Transverse colon (tissue), 3 donors: ENCODE measurements at regions not wholly inside any gene's neighbourhood (a gene's known extent, or its start where the extent isn't known, plus 50 kb on each side); places are given as distances from the start of the nearest gene placed in this dataset.

Source experiments
- CTCF ChIP-seq, 5 experiments: fragments of 200-600 bp in 3 of 5; fragments of 450-650 bp in 2 of 5; sonication (generic) in 3 of 5; IDR thresholded peaks; 1 replicate in 2 of 5; 2 replicates in 3 of 5; pipeline ENCODE4 v1.5.1; 2016 to 2017; ENCODE audit warnings: antibody characterized with exemption in 5 of 5, inconsistent platforms in 3 of 5, mild to moderate bottlenecking in 2 of 5, moderate library complexity in 1 of 5
- POLR2A ChIP-seq: fragments of 450-650 bp; IDR thresholded peaks from one replicate; pipeline ENCODE4 v1.6.1; 2016; ENCODE audit warnings: antibody characterized with exemption, mild to moderate bottlenecking, moderate library complexity

DNA sequence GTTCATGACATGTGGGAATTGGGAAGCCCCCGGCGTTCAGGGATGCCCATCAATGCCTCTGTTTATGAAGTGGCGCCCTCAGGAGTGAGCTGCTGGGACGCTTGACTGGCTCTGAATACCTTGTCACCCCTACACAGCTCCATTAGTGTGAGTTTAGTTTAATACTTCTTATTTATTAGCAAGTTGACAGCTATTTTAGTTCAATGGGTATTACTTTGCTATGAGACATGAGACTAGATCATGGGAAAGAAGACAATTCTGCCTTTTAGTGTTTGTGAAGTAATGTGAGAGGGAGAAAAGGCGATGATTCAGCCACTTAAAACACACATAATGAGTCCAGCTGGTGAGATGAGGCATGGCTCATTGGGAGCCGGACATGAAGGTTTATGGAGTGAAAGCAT, 678.5 kb downstream of the NR2F2 start:
- TF ChIP-seq CTCF (IDR thresholded peaks at IDR 0.05) (no peak), POLR2A (no peak)
